HG02642 (cell line): ENCODE measurements at regions not wholly inside any gene's neighbourhood (a gene's known extent, or its start where the extent isn't known, plus 50 kb on each side); places are given as distances from the start of the nearest gene placed in this dataset.
"Not testable (repeated sequence)": the region's sequence is repeated elsewhere in the genome, so short reads cannot be mapped to it uniquely, and the experiment has no call there.

ENCODE experiments used
- ATAC-seq: cut with Tn5 transposase; IDR thresholded peaks from one replicate; pipeline ENCODE4 v1.9.1; 2021; ENCODE audit warnings: mild to moderate bottlenecking; ENCODE audit not compliant: unreplicated experiment, poor library complexity

DNA sequence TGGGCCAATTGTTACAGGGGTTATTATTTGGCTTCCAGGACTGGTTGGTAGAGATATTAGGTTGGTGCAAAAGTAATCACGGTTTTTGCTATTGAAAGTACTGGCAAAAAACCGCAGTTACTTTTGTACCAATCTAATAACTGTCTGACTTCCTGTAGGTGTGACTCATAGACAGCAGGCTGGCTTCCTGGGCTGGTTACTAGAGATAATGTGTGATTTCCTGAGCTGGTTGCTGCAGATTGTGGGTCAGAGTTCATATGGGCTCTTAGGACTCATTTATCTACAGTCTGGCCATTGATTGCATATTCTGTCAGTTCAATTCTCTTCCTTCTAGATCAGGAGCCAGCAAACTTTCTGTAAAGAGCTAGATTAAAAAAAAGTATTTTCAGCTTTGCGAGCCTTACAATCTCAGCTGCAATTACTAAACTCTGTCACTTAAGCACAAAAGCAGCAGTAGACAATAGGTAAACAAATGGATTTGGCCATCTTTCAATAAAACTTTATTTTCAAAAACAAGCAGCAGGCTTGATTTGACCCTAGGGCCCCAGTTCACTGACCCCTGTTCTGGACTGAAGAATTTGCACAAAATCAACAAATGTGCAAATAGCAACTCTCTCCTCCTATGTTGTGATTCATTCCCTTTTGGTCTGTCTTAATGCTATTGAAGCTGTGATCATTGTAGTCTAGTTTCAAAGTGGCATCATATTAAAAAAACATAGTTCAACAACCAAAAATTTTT is 50.8 kb upstream of the BOD1L1 start:
- ATAC-seq = no peak

DNA sequence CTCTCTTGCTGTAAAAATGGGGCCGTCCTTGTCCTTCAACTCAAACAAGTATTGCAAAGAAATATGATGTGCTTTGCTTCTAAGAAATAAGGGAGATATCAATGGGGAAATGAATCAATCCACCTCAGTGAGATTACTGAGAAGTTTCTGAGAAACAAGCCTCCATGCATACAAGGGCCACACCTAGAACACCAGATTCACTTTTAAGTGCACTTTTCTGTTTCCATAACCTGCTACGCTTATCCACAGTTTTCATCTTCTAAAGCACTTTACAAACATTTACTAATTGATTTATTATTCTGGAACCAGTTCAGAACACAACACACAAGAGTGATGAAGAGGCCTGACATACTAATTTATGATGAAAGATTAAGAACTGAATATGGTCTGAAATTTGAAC is 54.0 kb upstream of the BOD1L1 start:
- ATAC-seq = no peak

DNA sequence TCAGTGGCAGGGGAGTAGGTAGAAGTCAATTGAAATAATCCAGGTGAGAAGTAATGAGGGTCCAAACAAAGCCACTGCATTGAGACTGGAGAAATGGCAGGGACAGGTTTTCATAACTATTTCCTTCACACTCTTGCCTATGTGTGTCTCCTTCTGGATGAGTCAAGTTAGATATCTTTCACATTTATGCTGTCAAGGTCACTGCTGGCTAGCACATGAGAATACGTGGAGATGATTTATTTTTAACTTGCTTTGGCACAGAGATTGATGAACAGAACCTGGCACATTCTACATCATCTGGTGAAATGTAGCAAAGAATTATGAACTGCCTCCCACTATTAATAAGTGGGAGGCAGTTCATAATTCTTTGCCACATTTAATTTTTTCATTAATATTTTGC is 66.7 kb upstream of the BOD1L1 start:
- no peak for ATAC-seq

DNA sequence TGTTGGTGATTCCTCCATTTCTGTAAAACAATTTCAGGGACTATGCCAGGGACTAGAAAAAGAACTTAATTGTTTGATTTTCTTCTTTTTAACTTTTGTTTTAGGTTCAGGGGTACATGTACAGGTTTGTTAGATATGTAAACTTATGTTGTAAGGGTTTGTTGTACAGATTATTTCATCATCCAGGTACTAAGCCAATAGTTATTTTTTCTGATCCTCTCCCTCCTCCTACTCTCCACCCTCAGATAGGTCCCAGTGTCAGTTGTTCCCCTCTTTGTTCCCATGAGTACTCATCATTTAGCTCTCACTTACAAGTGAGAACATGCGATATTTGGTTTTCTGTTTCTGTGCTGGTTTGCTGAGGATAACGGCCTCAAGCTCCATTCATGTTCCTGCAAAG is 70.8 kb upstream of the BOD1L1 start:
- no peak for ATAC-seq

DNA sequence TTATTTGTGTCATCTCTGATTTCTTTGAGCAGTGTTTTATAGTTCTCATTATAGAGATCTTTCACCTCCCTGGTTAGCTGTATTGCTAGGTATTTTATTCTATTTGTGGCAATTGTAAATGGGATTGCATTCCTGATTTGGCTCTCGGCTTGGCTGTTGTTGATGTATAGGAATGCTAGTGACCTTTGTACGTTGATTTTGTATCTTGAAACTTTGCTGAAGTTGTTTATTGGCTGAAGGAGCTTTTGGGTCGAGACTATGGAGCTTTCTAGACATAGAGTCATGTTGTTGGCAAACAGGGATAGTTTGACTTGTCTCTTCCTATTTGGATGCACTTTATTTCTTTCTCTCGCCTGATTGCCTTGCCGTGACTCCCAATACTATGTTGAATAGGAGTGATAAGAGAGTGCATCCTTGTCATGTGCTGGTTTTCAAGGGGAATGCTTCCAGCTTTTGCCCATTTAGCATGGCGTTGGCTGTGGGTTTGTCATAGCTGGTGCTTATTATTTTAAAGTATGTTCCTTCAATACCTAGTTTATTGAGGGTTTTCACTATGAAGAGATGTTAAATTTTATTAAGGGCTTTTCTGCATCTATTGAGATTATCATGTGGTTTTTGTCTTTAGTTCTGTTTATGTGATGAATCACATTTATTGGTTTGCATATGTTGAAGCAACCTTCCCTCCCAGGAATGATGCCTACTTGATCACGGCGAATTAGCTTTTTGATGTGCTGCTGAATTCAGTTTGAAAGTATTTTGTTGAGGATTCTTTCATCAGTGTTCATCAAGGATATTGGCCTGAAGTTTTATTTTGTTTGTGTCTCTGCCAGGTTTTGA is 72.7 kb upstream of the BOD1L1 start:
- ATAC-seq = no peak

DNA sequence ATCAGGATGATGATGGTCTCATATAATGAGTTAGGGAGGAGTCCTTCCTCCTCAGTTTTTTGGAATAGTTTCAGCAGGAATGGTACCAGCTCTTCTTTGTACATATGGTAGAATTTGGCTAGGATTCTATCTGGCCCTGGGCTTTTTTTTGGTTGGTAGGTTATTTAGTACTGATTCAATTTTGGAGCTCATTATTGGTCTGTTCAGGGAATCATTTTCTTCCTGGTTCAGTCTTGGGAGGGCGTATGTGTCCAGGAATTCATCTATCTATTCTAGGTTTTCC is 73.3 kb upstream of the BOD1L1 start:
- not testable (repeated sequence) for ATAC-seq

DNA sequence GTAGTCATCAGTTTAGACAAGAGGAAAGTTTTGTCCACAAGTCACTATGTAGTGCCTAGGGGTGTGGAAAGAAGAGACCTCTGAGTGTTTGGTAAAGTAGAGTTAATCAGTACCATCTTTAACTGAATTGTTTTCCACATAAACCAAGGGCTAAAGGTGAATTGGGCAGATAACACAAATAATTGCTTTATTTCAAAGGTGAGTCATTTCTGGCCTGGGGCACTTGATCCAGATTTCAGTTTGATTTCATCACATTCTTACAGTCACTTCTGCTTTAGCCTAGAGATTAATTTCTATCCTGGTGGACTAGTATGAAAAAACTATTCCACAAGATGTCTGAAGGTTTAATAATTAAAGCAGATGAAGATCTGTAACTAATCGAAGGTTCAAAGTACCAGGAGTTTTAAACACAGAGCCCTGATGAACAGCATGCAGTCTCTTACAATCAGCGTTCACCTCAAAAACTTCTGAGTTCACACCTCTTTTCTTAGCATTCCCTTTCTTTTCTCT is 74.5 kb upstream of the BOD1L1 start:
- ATAC-seq = no peak

DNA sequence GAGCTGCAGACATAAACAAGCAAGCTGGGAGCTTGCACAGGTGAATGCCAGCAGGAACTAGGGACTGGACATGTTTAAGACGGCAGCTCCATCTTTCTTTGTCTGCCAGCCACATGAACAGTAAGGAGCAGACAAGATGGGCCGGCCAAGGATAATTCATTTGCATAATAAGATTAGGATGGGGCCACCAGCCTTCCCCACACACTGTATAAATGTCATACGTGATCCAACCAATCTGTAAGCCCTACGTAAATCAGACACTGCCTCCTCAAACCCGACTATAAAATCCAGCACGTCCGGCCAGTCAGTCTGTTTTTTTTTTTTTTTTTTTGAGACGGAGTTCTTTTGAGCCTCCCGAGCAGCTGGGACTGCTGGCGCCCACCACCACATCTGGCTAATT is 75.6 kb upstream of the BOD1L1 start:
- ATAC-seq = no peak

DNA sequence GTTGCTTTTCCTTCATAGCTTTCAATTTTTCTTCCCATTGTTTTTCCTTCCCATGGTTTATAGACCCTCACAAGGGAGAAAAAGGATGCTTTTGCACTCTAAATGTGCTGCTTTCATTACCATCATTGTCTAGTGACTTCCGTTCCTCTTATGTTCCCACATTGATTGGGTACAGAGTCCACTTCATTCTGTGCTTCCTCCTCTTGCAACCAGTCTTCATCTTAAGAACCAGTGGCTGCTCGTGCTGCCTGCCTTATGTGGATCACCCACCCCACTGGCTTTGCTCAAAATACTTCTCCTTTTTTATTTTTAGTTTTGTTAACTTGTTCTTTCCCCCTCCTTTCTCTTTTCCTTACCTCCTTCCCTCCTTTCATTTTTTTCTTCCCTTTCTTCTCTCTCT is 76.5 kb upstream of the BOD1L1 start:
- ATAC-seq = no peak

DNA sequence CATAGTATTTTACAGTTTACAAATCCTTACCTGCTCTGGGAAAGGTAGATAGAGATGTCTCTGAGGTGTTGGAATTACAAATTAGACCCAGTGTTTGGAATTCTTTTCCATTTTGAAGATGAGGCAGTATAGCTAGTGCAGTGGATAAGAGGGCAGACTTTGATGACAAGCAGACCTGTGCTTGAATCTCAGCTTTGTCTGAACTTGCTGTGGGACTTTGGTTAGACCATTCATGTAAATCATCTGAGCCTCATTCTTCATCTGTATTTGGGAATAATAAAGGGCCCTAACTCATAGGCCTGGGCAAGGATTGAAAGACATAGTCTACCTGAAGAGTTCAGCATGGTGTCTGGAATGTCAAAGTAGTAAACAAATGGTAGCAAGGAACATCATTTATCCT is 77.2 kb upstream of the BOD1L1 start:
- ATAC-seq = no peak

DNA sequence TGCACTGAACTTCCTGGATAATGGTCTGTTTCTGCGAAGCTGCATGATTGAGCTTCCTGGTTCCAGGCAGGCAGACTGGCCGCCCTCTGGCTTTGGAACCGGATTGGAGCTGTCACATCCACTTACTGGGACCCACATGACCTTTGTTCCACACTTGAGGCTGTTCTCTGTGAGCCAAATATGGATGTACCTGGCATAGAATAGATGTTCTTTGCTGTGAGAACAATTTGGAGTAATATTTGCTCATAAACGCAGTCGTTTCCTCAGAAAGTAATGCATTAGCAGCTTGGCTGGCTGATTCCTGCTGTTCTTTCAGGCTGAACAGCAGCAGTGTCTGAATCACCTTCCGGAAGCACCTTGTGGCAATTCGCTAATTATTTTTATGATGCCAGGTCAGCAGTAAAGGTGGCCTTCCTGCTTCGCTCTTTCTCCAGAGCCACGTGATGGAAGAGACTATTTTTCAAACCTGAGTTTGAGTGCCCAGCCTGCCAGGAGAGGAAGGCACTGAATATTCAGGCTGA is 78.1 kb upstream of the BOD1L1 start:
- ATAC-seq = no peak

DNA sequence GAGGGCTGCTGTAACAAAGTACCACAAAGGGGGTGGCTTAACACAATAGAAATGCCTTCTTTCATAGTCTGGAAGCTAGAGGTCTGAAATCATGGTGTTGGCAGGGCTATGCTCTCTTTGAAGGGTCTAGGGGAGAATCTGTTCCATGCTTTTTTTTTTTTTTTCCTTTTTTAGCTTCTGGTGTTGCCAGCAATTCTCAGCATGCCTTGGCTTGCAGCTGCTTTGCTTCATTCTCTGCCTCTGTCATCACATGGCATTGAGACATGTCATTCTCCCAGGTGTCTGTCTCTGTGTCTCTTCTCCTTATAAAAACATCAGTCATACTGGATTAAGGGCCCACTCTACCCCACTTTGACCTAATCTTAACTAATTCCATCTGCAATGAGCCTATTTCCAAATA is 78.6 kb upstream of the BOD1L1 start:
- ATAC-seq = no peak

DNA sequence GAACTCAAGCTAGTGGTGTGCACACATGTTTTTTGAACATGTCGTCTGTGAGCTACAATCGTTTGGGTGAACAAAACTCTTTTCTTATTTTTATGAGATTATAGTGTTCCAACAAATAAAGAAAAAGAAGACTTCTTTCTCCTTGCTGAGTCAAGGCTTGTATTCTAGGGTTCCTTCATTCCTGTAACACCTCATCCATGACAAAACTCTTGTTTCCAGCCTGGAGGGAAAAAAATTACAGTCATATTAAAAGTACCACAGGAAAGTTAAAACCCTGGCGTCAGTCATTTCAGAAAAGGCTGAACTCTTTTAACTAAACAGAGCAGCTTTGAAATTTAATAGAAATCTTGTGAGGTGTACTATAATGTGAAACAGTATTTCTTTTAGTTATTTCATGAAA is 79.2 kb upstream of the BOD1L1 start:
- no peak for ATAC-seq

DNA sequence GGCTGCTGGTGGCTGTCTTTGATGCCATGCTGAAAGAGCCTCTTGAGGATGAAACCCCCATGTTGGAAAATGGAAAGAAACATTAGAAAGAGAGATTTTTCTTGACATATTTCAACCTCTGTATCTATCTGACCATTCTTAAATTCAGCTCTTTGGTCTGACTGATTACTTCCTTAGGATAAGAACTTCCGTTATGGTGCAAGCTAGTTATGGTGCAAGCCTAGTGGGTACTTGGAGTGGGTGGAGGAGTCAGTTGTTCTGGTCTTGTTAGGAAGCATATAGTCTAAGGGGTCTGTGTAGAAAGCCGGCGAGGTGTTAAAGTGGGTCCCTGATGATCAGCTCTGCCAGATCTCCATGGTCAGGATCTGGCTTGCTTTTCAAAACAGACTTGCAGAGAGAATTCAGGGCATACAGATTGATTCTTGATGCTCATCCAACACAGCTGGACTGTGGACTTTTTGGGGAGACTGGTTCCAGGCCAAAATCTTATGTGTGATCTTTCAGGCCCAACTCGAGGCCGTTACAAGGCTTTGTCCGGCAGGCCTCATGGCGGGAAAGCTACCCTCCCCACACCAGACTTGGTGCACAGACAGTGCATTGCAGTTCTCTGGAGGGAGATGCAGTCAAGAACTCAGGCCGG is 82.8 kb upstream of the BOD1L1 start:
- ATAC-seq = no peak

DNA sequence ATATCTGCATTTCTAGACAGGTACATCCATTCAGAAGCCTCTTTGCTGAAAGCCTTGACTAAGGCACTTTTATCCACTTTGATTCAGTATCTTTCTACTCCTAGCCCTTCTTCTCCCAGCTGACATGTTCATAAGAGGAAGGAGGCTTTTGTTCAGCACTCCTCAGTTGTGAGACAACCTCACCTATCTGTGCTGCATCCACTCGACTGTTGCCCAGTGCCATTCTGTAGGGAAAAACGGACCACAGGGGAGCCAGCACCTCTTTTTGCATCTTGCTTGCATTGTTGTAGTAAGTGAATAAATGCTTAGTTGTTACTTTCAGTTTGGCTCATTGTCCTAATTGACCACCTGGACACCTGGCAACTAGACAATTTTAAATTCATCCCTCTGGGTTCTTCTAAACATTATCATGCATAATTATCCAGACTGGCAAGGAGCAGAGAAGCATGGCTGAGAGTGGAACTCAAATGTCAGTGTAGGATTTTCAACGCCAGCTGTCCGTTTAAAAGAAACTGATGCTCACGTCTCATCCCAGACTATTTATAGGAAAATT is 83.8 kb upstream of the BOD1L1 start:
- ATAC-seq = no peak

DNA sequence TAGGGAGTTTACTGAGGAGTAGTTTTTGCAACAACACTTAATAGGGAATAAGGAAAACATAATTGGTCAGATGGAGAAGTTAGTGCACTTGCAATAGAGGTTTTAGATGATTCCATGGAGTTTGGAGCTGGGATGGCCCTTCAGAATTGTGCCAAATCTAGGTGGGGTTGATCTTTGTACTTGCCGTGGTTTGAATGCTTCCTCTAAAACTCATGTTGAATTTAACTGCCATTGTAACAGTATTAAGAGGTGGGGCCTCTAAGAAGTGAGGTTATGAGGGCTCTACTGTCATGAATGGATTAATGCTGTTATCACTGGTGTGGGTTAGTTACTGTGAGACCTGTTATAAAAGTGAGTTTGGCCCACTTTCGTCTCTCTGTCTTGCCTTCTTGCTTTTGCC is 94.4 kb upstream of the BOD1L1 start:
- no peak for ATAC-seq

DNA sequence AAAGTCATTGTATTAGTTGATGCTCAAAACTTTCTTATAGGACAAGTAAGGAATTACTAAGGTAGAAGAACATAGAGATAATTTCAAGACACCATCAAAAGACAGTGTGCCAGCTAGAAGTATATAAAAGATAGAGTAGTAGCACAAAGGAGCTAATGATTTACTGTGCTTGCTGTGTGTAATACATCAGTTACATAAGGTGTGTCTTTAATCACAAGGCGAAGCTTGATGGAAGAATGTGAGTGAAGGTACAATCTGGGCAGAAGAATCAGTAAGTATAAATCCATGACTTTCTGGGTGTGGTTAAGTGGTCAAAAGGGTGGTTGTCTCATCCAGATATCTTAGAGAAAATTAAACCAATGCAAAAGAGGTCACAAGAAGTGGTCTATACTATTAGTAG is 95.1 kb upstream of the BOD1L1 start:
- no peak for ATAC-seq

DNA sequence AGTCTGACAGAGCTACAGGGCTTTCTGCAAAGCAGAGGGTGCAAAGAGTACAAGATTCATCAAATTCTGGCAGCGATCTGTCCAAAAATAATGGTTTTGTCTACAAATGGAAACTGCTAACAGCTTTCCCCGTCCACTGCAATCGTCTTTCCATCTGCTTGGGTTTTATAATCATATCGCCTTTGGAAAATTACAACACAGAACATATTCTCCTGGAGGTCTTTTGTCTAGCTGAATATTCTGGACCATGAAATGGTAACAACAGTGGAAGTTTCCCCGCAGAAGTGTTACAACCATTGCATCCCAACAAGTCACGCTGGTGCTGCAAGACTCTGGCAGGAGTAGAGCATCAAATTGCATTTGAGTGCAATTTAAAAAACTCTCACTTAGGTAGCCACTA is 101.2 kb upstream of the BOD1L1 start:
- no peak for ATAC-seq

DNA sequence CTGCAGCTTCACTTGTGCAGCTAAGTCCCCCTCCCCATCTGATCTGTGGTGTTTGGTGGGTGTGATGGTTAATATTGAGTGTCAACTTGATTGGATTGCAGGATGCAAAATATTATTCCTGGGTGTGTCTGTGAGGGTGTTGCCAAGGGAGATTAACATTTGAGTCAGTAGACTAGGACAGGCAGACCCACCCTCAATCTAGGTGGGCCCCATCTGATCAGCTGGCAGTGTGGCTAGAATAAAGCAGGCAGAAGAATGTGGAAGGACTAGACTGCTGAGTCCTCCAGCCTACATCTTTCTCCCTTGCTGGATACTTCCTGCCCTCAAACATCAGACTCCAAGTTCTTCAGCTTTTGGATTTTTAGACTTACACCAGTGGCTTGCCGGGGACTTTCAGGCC is 103.5 kb upstream of the BOD1L1 start:
- ATAC-seq = no peak

DNA sequence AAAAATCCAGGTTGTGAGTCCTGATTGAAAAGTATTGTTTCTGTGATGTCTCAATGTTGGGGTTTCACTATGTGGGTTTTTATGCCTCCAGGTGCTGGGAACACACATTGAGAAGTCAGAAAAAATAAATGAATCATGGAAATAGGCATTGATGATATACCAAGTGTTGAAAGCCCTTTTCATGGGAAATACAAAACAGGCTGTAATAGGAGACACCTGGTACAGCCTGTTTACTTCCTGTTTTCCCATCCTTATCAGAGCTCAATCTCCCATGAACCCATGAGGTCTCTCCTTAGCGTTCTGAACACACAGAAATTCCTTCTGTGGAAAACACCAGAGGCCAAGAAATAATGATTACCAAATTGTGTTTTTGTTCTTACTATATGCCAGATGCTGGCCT is 106.3 kb upstream of the BOD1L1 start:
- ATAC-seq = no peak

DNA sequence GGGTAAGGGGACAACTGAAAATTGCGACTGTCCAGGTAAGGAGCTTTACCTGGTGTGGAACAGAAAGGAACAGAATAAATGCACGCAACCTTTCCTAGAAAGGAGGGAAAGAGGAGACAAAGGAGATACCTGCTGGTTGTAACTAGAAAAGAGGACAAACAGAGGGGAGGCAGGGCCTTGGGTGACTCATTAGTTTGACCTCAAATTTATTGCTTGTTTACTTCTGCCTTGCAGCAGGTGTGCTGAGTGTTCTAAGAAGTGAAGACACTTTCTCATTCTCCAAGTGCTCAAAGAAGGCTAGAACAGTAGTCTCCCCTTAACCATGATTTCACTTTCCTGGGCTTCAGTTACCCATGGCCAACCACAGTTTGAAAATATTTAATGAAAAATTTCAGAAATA is 123.1 kb upstream of the BOD1L1 start:
- no peak for ATAC-seq
